ENCODE measurements at regions not wholly inside any gene's neighbourhood (a gene's known extent, or its start where the extent isn't known, plus 50 kb on each side); places are given as distances from the start of the nearest gene placed in this dataset.

DNA sequence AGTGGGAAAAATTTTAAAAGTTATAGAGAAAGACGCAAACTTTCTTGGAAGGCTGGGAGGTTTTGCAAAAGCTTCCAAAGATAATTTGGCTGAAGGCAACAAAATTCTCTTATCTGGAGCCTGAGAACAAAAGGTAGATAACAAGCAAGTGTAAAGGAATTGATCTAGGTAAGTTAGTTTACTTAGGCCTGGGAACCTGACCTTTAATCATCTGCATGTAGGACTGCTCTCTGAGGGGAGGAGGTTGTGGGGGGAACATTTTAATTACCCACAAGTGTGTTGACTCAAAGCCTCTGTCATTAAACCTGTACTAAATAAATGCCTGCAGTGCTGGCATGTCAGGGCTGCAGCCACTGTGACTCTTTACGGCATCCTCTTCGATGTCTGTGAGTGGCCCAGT lies 532.3 kb upstream of the SLITRK5 start:
- no peak overlapping the region for H3K4me3 ChIP-seq
- no peak for TF ChIP-seq CTCF (IDR thresholded peaks at IDR 0.05)
- TF ChIP-seq POLR2A (IDR thresholded peaks at IDR 0.05), result no peak
- H3K27ac ChIP-seq, result no peak overlapping the region
- intact Hi-C loops (cut with DNase I), result no loop called here
- DNase-seq (no peak), ATAC-seq (no peak)
- H3K4me1 ChIP-seq, result no peaks in the 10 kb centered on the region
- no peaks in the 10 kb centered on the region for H3K27me3 ChIP-seq
- WGBS, 2 donors, result 89 to 94% methylated on average over 3 of the region's 3 CpGs
- H3K36me3 ChIP-seq (replicated peaks in 1 of 2; ENCODE audit: insufficient read depth in 1 of 2, low read depth in 2 of 2), result no peaks in the 10 kb centered on the region
- H3K9me3 ChIP-seq, result no peaks in the 10 kb centered on the region

DNA sequence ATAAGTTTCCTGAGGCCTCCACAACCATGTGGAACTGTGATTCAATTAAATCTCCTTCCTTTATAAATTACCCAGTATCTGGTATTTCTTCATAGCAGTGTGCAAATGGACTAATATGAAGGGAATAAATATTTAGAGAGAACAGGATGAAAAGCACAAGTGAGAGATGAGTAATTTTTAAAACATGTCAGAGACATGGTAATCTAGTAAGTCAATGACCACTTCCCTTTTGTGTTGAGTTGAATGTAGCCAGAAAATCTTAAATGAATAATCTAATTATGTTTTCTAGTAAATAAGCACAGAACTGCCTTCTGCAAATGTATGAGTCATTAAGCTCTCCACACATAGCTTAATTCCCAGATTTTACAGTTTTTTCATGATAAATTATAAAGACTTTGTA lies 524.1 kb upstream of the SLITRK5 start:
- Histone ChIP-seq H3K9me3 (no peaks in the 10 kb centered on the region), H3K27ac (no peak overlapping the region), H3K27me3 (no peaks in the 10 kb centered on the region), H3K4me1 (no peaks in the 10 kb centered on the region), H3K36me3 (replicated peaks in 1 of 2; ENCODE audit: insufficient read depth in 1 of 2, low read depth in 2 of 2) (no peaks in the 10 kb centered on the region), H3K4me3 (no peak overlapping the region)
- ATAC-seq, result no peak
- no peak for DNase-seq
- intact Hi-C loops (cut with DNase I), result no loop called here
- no peak for TF ChIP-seq CTCF (IDR thresholded peaks at IDR 0.05)
- no peak for TF ChIP-seq POLR2A (IDR thresholded peaks at IDR 0.05)

DNA sequence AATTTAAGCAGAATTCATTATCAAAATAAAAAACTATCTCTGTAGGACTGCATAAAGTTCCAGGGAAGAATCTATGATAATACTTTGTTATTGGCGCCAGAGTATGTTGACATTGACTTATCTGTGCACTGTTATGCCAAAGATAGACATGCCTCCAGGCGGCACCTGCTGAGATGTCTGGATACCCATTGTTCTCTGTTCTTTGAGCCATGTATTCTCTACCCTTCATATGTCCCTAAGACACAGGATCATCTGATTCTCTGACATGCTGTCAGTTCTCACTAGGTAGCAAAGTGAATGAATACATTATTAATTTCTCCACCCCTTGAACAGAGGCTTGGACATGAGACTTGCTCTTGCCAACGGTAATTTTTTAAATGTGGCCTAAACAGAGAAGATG lies 517.8 kb upstream of the SLITRK5 start:
- no peak for TF ChIP-seq CTCF (IDR thresholded peaks at IDR 0.05)
- no peak for TF ChIP-seq POLR2A (IDR thresholded peaks at IDR 0.05)
- ATAC-seq (no peak), DNase-seq (no peak)
- Histone ChIP-seq H3K36me3 (replicated peaks in 1 of 2; ENCODE audit: insufficient read depth in 1 of 2, low read depth in 2 of 2) (no peaks in the 10 kb centered on the region), H3K4me1 (no peaks in the 10 kb centered on the region), H3K27ac (no peak overlapping the region), H3K27me3 (no peaks in the 10 kb centered on the region), H3K9me3 (no peaks in the 10 kb centered on the region), H3K4me3 (no peak overlapping the region)
- intact Hi-C loops (cut with DNase I), result no loop called here
- WGBS, 2 donors, result 59 to 70% methylated on average over 3 of the region's 3 CpGs

DNA sequence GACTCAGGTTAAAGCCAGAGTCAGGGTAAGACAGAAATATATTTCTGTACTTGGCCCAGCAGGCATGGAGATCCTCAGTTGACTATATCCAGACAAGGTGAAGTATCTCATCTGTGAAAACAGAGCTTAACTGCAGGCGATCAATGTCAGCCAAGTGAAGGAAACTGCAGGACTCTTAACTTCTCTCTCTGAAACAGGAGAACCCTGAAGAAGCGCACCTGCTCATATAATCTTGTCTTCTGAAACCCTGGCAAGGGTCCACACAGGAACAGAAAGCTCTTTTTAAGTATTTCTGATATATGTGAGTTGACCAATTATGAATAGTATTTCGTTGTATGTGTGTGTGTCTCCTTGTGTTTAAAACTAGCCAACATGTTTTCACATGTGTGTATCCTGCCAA lies 504.8 kb upstream of the SLITRK5 start:
- H3K9me3 ChIP-seq, result no peaks in the 10 kb centered on the region
- no peak for TF ChIP-seq POLR2A (IDR thresholded peaks at IDR 0.05)
- no peak for TF ChIP-seq CTCF (IDR thresholded peaks at IDR 0.05)

GRCh38 chr13:87168390-87168789 lies 502.8 kb upstream of the SLITRK5 start:
- Histone ChIP-seq H3K27me3 (no peaks in the 10 kb centered on the region), H3K27ac (no peak overlapping the region), H3K4me1 (no peaks in the 10 kb centered on the region), H3K4me3 (no peak overlapping the region), H3K9me3 (no peaks in the 10 kb centered on the region), H3K36me3 (replicated peaks in 1 of 2; ENCODE audit: insufficient read depth in 1 of 2, low read depth in 2 of 2) (no peaks in the 10 kb centered on the region)
- TF ChIP-seq CTCF (IDR thresholded peaks at IDR 0.05), result no peak
- no peak for TF ChIP-seq POLR2A (IDR thresholded peaks at IDR 0.05)
- intact Hi-C loops (cut with DNase I), result no loop called here
- ATAC-seq (no peak), DNase-seq (no peak)
- WGBS, 2 donors, result 85 to 88% methylated on average over 4 to 5 of the region's 5 CpGs

More for the DNA sequence above, 504.8 kb upstream of the SLITRK5 start:
- DNase-seq (no peak), ATAC-seq (no peak)
- Histone ChIP-seq H3K27ac (no peak overlapping the region), H3K4me3 (no peak overlapping the region), H3K36me3 (replicated peaks in 1 of 2; ENCODE audit: insufficient read depth in 1 of 2, low read depth in 2 of 2) (no peaks in the 10 kb centered on the region), H3K27me3 (no peaks in the 10 kb centered on the region), H3K4me1 (no peaks in the 10 kb centered on the region)
- intact Hi-C loops (cut with DNase I), result no loop called here
- 56 to 61% methylated on average over 3 of the region's 3 CpGs for WGBS, 2 donors

Data from body of pancreas (tissue), 4 donors.